ENCODE measurements at regions not wholly inside any gene's neighbourhood (a gene's known extent, or its start where the extent isn't known, plus 50 kb on each side); places are given as distances from the start of the nearest gene placed in this dataset.
"Not testable (repeated sequence)": the region's sequence is repeated elsewhere in the genome, so short reads cannot be mapped to it uniquely, and the experiment has no call there.

- intact Hi-C loops (cut with DNase I) = no loop called here
- ATAC-seq (ENCODE audit: poor library complexity) = no peak
- no peak for DNase-seq
Measured at GRCh38 chr1:221979444-221980032, 237.6 kb upstream of the DUSP10 start.

- intact Hi-C loops (cut with DNase I); ATAC-seq (ENCODE audit: poor library complexity); DNase-seq: not testable (repeated sequence)
Measured at GRCh38 chr1:221978631-221979334, 236.9 kb upstream of the DUSP10 start.

- intact Hi-C loops (cut with DNase I); ATAC-seq (ENCODE audit: poor library complexity); DNase-seq: not testable (repeated sequence)
Measured at GRCh38 chr1:221973787-221974186, 231.9 kb upstream of the DUSP10 start.

GRCh38 chr1:221972276-221973235 is 230.7 kb upstream of the DUSP10 start:
- no peak for ATAC-seq (ENCODE audit: poor library complexity)
- DNase-seq = no peak
- intact Hi-C loops (cut with DNase I) = no loop called here

- DNase-seq; ATAC-seq (ENCODE audit: poor library complexity); intact Hi-C loops (cut with DNase I): not testable (repeated sequence)
Measured at GRCh38 chr1:221971035-221971434, 229.1 kb upstream of the DUSP10 start.

- DNase-seq; intact Hi-C loops (cut with DNase I): not testable (repeated sequence)
Measured at GRCh38 chr1:221969298-221969858, 227.5 kb upstream of the DUSP10 start.

GRCh38 chr1:221967538-221967937 is 225.6 kb upstream of the DUSP10 start:
- DNase-seq; intact Hi-C loops (cut with DNase I); ATAC-seq (ENCODE audit: poor library complexity): not testable (repeated sequence)

More at GRCh38 chr1:221969298-221969858, 227.5 kb upstream of the DUSP10 start:
- ATAC-seq (ENCODE audit: poor library complexity) = not testable (repeated sequence)

GRCh38 chr1:221966888-221967287 is 225.0 kb upstream of the DUSP10 start:
- intact Hi-C loops (cut with DNase I); DNase-seq; ATAC-seq (ENCODE audit: poor library complexity): not testable (repeated sequence)

- DNase-seq; ATAC-seq (ENCODE audit: poor library complexity); intact Hi-C loops (cut with DNase I): not testable (repeated sequence)
Measured at GRCh38 chr1:221965891-221966290, 224.0 kb upstream of the DUSP10 start.

GRCh38 chr1:221965252-221965651 is 223.4 kb upstream of the DUSP10 start:
- DNase-seq = no peak
- intact Hi-C loops (cut with DNase I) = no loop called here
- no peak for ATAC-seq (ENCODE audit: poor library complexity)

- no peak for ATAC-seq (ENCODE audit: poor library complexity)
Measured at GRCh38 chr1:221963742-221964141, 221.9 kb upstream of the DUSP10 start.

GRCh38 chr1:221962385-221962784 is 220.5 kb upstream of the DUSP10 start:
- intact Hi-C loops (cut with DNase I) = no loop called here
- DNase-seq (no peak), ATAC-seq (ENCODE audit: poor library complexity) (no peak)

More at GRCh38 chr1:221963742-221964141, 221.9 kb upstream of the DUSP10 start:
- no peak for DNase-seq
- intact Hi-C loops (cut with DNase I) = no loop called here

- DNase-seq (no peak), ATAC-seq (ENCODE audit: poor library complexity) (no peak)
- intact Hi-C loops (cut with DNase I) = no loop called here
Measured at GRCh38 chr1:221961532-221962292, 219.8 kb upstream of the DUSP10 start.

- intact Hi-C loops (cut with DNase I); DNase-seq; ATAC-seq (ENCODE audit: poor library complexity): not testable (repeated sequence)
Measured at GRCh38 chr1:221958161-221958562, 216.3 kb upstream of the DUSP10 start.

- ATAC-seq (ENCODE audit: poor library complexity); intact Hi-C loops (cut with DNase I); DNase-seq: not testable (repeated sequence)
Measured at GRCh38 chr1:221957350-221957749, 215.5 kb upstream of the DUSP10 start.

GRCh38 chr1:221949996-221950395 is 208.1 kb upstream of the DUSP10 start:
- DNase-seq (no peak), ATAC-seq (ENCODE audit: poor library complexity) (no peak)
- intact Hi-C loops (cut with DNase I) = no loop called here

- no peak for DNase-seq
- intact Hi-C loops (cut with DNase I) = no loop called here
- ATAC-seq (ENCODE audit: poor library complexity) = no peak
Measured at GRCh38 chr1:221948459-221948858, 206.6 kb upstream of the DUSP10 start.

- intact Hi-C loops (cut with DNase I) = no loop called here
- no peak for ATAC-seq (ENCODE audit: poor library complexity)
- no peak for DNase-seq
Measured at GRCh38 chr1:221947731-221948130, 205.8 kb upstream of the DUSP10 start.
